22Rv1 (cell line): ENCODE measurements at regions not wholly inside any gene's neighbourhood (a gene's known extent, or its start where the extent isn't known, plus 50 kb on each side); places are given as distances from the start of the nearest gene placed in this dataset.

Experiments used
- ZFX ChIP-seq: fragments of 450-650 bp; IDR thresholded peaks from 2 replicates; pipeline ENCODE4 v1.6.1; 2017; ENCODE audit warnings: antibody characterized with exemption, borderline replicate concordance
- TF ChIP-seq, protein P1 (sequence below): fragments of 450-650 bp; IDR thresholded peaks from 2 replicates; pipeline ENCODE4 v1.5.1; 2017; ENCODE audit warnings: mild to moderate bottlenecking

DNA sequence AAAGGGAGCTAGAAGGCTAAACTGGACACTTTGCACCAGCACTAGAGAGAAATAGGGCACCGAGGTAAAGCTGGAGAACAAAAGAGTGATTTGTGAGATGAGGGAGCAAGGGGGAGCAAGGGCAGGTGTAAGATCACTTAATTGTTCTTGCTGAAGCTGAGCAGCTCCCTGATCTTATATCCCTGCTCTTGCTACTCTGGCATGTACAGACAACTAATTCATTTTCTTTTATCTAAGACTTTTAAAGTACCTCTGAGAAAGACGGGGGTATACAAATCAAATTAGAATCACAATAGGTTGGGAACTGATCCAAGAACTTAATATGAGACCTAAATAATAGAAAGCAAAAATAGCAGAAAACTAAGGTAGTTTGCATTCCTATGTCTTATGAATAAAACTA is 381.7 kb upstream of the POU3F2 start:
- TF ChIP-seq, protein P1, sequence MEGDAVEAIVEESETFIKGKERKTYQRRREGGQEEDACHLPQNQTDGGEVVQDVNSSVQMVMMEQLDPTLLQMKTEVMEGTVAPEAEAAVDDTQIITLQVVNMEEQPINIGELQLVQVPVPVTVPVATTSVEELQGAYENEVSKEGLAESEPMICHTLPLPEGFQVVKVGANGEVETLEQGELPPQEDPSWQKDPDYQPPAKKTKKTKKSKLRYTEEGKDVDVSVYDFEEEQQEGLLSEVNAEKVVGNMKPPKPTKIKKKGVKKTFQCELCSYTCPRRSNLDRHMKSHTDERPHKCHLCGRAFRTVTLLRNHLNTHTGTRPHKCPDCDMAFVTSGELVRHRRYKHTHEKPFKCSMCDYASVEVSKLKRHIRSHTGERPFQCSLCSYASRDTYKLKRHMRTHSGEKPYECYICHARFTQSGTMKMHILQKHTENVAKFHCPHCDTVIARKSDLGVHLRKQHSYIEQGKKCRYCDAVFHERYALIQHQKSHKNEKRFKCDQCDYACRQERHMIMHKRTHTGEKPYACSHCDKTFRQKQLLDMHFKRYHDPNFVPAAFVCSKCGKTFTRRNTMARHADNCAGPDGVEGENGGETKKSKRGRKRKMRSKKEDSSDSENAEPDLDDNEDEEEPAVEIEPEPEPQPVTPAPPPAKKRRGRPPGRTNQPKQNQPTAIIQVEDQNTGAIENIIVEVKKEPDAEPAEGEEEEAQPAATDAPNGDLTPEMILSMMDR, result no peak
- no peak for TF ChIP-seq ZFX
